Neural cell (in vitro differentiated cells): ENCODE measurements at regions not wholly inside any gene's neighbourhood (a gene's known extent, or its start where the extent isn't known, plus 50 kb on each side); places are given as distances from the start of the nearest gene placed in this dataset.

Source experiments
- H2AFZ ChIP-seq: fragments of 200-600, 300-800 bp; sonication (generic), shearing (Covaris generic); 2 replicates; pipeline ENCODE4 v1.6.0; 2014; ENCODE audit warnings: low read depth, mild to moderate bottlenecking, antibody characterized with exemption, low read length, moderate library complexity
- H3F3A ChIP-seq: fragments of 200-600 bp; shearing (Covaris generic); 2 replicates; pipeline ENCODE4 v1.6.1; 2016; ENCODE audit warnings: mild to moderate bottlenecking, moderate library complexity, mixed read lengths, antibody characterized with exemption, low read length; ENCODE audit not compliant: insufficient read depth, poor library complexity, severe bottlenecking
- H3K27ac ChIP-seq: fragments of 200-600, 300-800 bp; sonication (generic), shearing (Covaris generic); 2 replicates; pipeline ENCODE4 v1.5.1; 2014; ENCODE audit warnings: mild to moderate bottlenecking, low read length, moderate library complexity
- H3K27me3 ChIP-seq: fragments of 300-800, 200-600 bp; sonication (generic), shearing (Covaris generic); 2 replicates; pipeline ENCODE4 v1.6.0; 2014; ENCODE audit warnings: mild to moderate bottlenecking, low read depth, low read length, moderate library complexity; ENCODE audit not compliant: insufficient read depth
- H3K36me3 ChIP-seq: fragments of 300-800, 200-600 bp; sonication (generic), shearing (Covaris generic); 2 replicates; pipeline ENCODE4 v1.5.1; 2014; ENCODE audit warnings: mild to moderate bottlenecking, antibody characterized with exemption, low read length, moderate library complexity; ENCODE audit not compliant: insufficient read depth
- H3K4me2 ChIP-seq: fragments of 300-800, 200-600 bp; sonication (generic), shearing (Covaris generic); 2 replicates; pipeline ENCODE4 v1.6.0; 2014; ENCODE audit warnings: mild to moderate bottlenecking, low read length
- H3K4me3 ChIP-seq: fragments of 300-800, 200-600 bp; sonication (generic), shearing (Covaris generic); 2 replicates; pipeline ENCODE4 v1.5.1; 2014; ENCODE audit warnings: mild to moderate bottlenecking, low read length, moderate library complexity
- H3K79me2 ChIP-seq: fragments of 200-600 bp; shearing (Covaris generic); replicated peaks from 2 replicates; pipeline ENCODE4 v1.6.0; 2014; ENCODE audit warnings: mild to moderate bottlenecking, low read length, moderate library complexity; ENCODE audit not compliant: insufficient read depth
- H3K9ac ChIP-seq: fragments of 300-800, 200-600 bp; sonication (generic), shearing (Covaris generic); 2 replicates; pipeline ENCODE4 v1.6.1; 2016; ENCODE audit warnings: mild to moderate bottlenecking, low read length, mixed read lengths
- H3K9me2 ChIP-seq: fragments of 200-600 bp; shearing (Covaris generic); 2 replicates; pipeline ENCODE4 v1.6.1; 2016; ENCODE audit warnings: mild to moderate bottlenecking, low read length, mixed read lengths; ENCODE audit not compliant: insufficient read depth
- H3K9me3 ChIP-seq: fragments of 200-600, 300-800 bp; sonication (generic), shearing (Covaris generic); 2 replicates; pipeline ENCODE4 v1.6.1; 2016; ENCODE audit warnings: mild to moderate bottlenecking, mixed run types, low read length, moderate library complexity, mixed read lengths
- H4K20me1 ChIP-seq: fragments of 200-600 bp; shearing (Covaris generic); 2 replicates; pipeline ENCODE4 v1.6.1; 2016; ENCODE audit warnings: mild to moderate bottlenecking, mixed run types; ENCODE audit not compliant: insufficient read depth
- CTCF ChIP-seq: fragments of 450-650 bp; IDR thresholded peaks from 2 replicates; pipeline ENCODE4 v1.5.1; 2014; ENCODE audit warnings: antibody characterized with exemption, mild to moderate bottlenecking, moderate library complexity; ENCODE audit not compliant: poor library complexity, severe bottlenecking
- EP300 ChIP-seq: fragments of 450-650 bp; conservative IDR thresholded peaks from 2 replicates; pipeline ENCODE4 v1.6.1; 2014; ENCODE audit warnings: antibody characterized with exemption, mild to moderate bottlenecking, moderate library complexity; ENCODE audit not compliant: poor library complexity, severe bottlenecking
- EZH2 ChIP-seq: fragments of 200-600, 300-800 bp; shearing (Covaris generic), sonication (generic); IDR thresholded peaks from 2 replicates; pipeline ENCODE4 v1.6.1; 2014; ENCODE audit warnings: antibody characterized with exemption, low read length, borderline replicate concordance, mild to moderate bottlenecking; ENCODE audit not compliant: insufficient read depth, poor library complexity, severe bottlenecking
- MXI1 ChIP-seq: fragments of 450-650 bp; conservative IDR thresholded peaks from 2 replicates; pipeline ENCODE4 v1.6.1; 2014; ENCODE audit warnings: antibody characterized with exemption, mild to moderate bottlenecking; ENCODE audit not compliant: poor library complexity, severe bottlenecking
- POLR2AphosphoS5 ChIP-seq: IDR thresholded peaks from 2 replicates; pipeline ENCODE4 v1.6.1; 2012
- RAD21 ChIP-seq: fragments of 450-650 bp; conservative IDR thresholded peaks from 2 replicates; pipeline ENCODE4 v1.6.1; 2014; ENCODE audit warnings: antibody characterized with exemption, mild to moderate bottlenecking, moderate library complexity
- REST ChIP-seq: IDR thresholded peaks from 2 replicates; pipeline ENCODE4 v1.6.1; 2012; ENCODE audit warnings: borderline replicate concordance
- SMC3 ChIP-seq: fragments of 450-650 bp; conservative IDR thresholded peaks from 2 replicates; pipeline ENCODE4 v1.6.1; 2014; ENCODE audit warnings: antibody characterized with exemption, mild to moderate bottlenecking, moderate library complexity; ENCODE audit not compliant: poor library complexity
- TAF1 ChIP-seq: IDR thresholded peaks from 2 replicates; pipeline ENCODE4 v1.6.1; 2012; ENCODE audit warnings: low read depth

- no peaks in the 10 kb centered on the region for H3K9me2 ChIP-seq
- H3K4me3 ChIP-seq: no peak overlapping the region
- no peaks in the 10 kb centered on the region for H3F3A ChIP-seq
- no peaks in the 10 kb centered on the region for H3K36me3 ChIP-seq
- no peak overlapping the region for H3K4me2 ChIP-seq
- H3K27ac ChIP-seq: no peak overlapping the region
- H3K9me3 ChIP-seq: no peaks in the 10 kb centered on the region
- H3K27me3 ChIP-seq: no peaks in the 10 kb centered on the region
- TF ChIP-seq MXI1 (no peak), TAF1 (no peak), SMC3 (no peak), RAD21 (no peak), POLR2AphosphoS5 (no peak), CTCF (no peak), EP300 (no peak), REST (no peak), EZH2 (no peak)
- no peak overlapping the region for H2AFZ ChIP-seq
- no peak overlapping the region for H3K9ac ChIP-seq
- no peaks in the 10 kb centered on the region for H4K20me1 ChIP-seq
- H3K79me2 ChIP-seq: no peaks in the 10 kb centered on the region
Observed at GRCh38 chr6:3568396-3569082, 111.7 kb upstream of the SLC22A23 start.

- Histone ChIP-seq H3K36me3 (no peaks in the 10 kb centered on the region), H3K9ac (no peak overlapping the region), H3F3A (no peaks in the 10 kb centered on the region), H3K79me2 (no peaks in the 10 kb centered on the region), H3K27me3 (no peaks in the 10 kb centered on the region), H3K9me2 (no peaks in the 10 kb centered on the region), H4K20me1 (no peaks in the 10 kb centered on the region), H3K9me3 (no peaks in the 10 kb centered on the region), H3K27ac (no peak overlapping the region), H3K4me3 (no peak overlapping the region), H2AFZ (no peak overlapping the region), H3K4me2 (no peak overlapping the region)
- TF ChIP-seq EZH2: no peak
- TF ChIP-seq TAF1: no peak
- no peak for TF ChIP-seq RAD21
- no peak for TF ChIP-seq REST
- TF ChIP-seq SMC3: no peak
- no peak for TF ChIP-seq EP300
- TF ChIP-seq MXI1: no peak
- TF ChIP-seq POLR2AphosphoS5: no peak
- no peak for TF ChIP-seq CTCF
Observed at GRCh38 chr6:3566812-3567211, 110.0 kb upstream of the SLC22A23 start.
